Ascending aorta (tissue), 2 donors: ENCODE measurements at regions not wholly inside any gene's neighbourhood (a gene's known extent, or its start where the extent isn't known, plus 50 kb on each side); places are given as distances from the start of the nearest gene placed in this dataset.

Source experiments
- DNase-seq, 2 donors: peaks; one replicate each; pipeline ENCODE4 v3.0.0-alpha.2; 2019; ENCODE audit warnings: low spot score in 2 of 2
- H3K27ac ChIP-seq, 2 donors: fragments of 200-600 bp; sonication (generic); one replicate each; pipeline ENCODE4 v1.5.1; 2016 to 2017; ENCODE audit warnings: mild to moderate bottlenecking in 1 of 2
- H3K27me3 ChIP-seq: fragments of 200-600 bp; sonication (generic); one replicate; pipeline ENCODE4 v1.5.1; 2017
- H3K36me3 ChIP-seq, 2 donors: fragments of 200-600 bp; sonication (generic); one replicate each; pipeline ENCODE4 v1.5.1; 2016
- H3K4me1 ChIP-seq, 2 donors: fragments of 200-600 bp; sonication (generic); one replicate each; pipeline ENCODE4 v1.5.1; 2016 to 2017; ENCODE audit warnings: mild to moderate bottlenecking in 1 of 2
- H3K4me3 ChIP-seq, 2 donors: fragments of 200-600 bp; sonication (generic); one replicate each; pipeline ENCODE4 v1.5.1; 2016 to 2017; ENCODE audit warnings: mild to moderate bottlenecking in 1 of 2
- H3K9me3 ChIP-seq, 2 donors: fragments of 200-600 bp; sonication (generic); one replicate each; pipeline ENCODE4 v1.5.1; 2016
- CTCF ChIP-seq, 3 experiments: fragments of 200-600 bp in 2 of 3; fragments of 450-650 bp in 1 of 3; sonication (generic) in 2 of 3; IDR thresholded peaks; one replicate each; pipeline ENCODE4 v1.5.1; 2016 to 2019; ENCODE audit warnings: antibody characterized with exemption in 3 of 3, mild to moderate bottlenecking in 1 of 3, moderate library complexity in 1 of 3
- intact Hi-C: fragments of 100-400 bp; cut with DNase I; formaldehyde crosslinking; loops from one replicate; pipeline ENCODE4 v1.15.1; 2023

GRCh38 chr10:107847620-107848019, 683.1 kb upstream of the SORCS1 start:
- no peak for DNase-seq
- Histone ChIP-seq H3K4me1 (no peaks in the 10 kb centered on the region), H3K9me3 (no peaks in the 10 kb centered on the region), H3K36me3 (no peaks in the 10 kb centered on the region), H3K27me3 (no peaks in the 10 kb centered on the region), H3K27ac (no peak overlapping the region), H3K4me3 (no peak overlapping the region)
- no peak for TF ChIP-seq CTCF (IDR thresholded peaks at IDR 0.05)
- intact Hi-C loops, result no loop called here

DNA sequence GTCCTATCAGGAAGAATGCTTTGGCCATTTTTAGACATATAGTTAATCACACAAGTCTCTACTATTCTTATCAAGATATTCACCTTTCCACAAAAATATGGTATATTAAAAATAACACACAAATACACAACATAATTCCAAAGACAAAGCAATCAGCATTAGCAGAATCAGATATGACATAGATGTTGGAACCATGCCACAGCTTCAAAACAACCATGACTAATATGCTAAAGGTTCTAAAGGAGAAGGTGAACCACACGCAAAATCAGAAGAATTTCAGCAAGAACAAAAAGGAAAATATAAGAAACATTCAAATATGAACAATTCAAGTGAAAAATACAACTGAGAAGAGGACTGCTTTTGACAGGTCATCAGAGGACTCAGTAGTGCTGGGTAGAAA, 670.2 kb upstream of the SORCS1 start:
- no peak for DNase-seq
- intact Hi-C loops, result no loop called here
- H3K27me3 ChIP-seq, result no peaks in the 10 kb centered on the region
- H3K27ac ChIP-seq, result no peak overlapping the region
- H3K4me1 ChIP-seq, result no peaks in the 10 kb centered on the region
- TF ChIP-seq CTCF (IDR thresholded peaks at IDR 0.05), result no peak
- no peaks in the 10 kb centered on the region for H3K36me3 ChIP-seq
- H3K9me3 ChIP-seq, result no peaks in the 10 kb centered on the region
- no peak overlapping the region for H3K4me3 ChIP-seq

- no peak for TF ChIP-seq CTCF (IDR thresholded peaks at IDR 0.05)
- DNase-seq, result no peak
- H3K4me1 ChIP-seq, result no peaks in the 10 kb centered on the region
- H3K27me3 ChIP-seq, result no peaks in the 10 kb centered on the region
- no peak overlapping the region for H3K27ac ChIP-seq
- no peaks in the 10 kb centered on the region for H3K9me3 ChIP-seq
- no peak overlapping the region for H3K4me3 ChIP-seq
- H3K36me3 ChIP-seq, result no peaks in the 10 kb centered on the region
- intact Hi-C loops, result no loop called here
These were observed 667.3 kb upstream of the SORCS1 start for GRCh38 chr10:107831772-107832171.

DNA sequence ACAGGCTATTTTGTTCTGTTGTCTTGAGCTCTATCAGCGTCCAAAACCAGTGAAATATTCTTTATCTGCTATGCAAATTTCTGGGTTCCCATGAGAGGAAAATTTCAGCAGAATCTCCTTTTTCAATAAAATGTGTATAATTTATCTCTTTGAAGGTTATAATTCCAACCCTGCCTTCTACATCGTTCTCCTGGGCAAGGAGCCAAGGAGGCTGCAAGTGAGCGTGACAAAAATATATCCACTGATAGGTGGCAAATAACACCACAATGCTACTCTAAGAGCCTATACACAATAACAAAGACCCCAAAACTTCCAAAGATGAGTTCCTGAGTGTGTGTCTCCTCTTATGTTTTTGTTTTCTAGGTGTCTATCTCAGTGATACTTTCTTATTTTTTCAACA, 664.7 kb upstream of the SORCS1 start:
- H3K4me1 ChIP-seq, result no peaks in the 10 kb centered on the region
- no peak for TF ChIP-seq CTCF (IDR thresholded peaks at IDR 0.05)
- no peaks in the 10 kb centered on the region for H3K9me3 ChIP-seq
- no peak for DNase-seq
- H3K27me3 ChIP-seq, result no peaks in the 10 kb centered on the region
- H3K36me3 ChIP-seq, result no peaks in the 10 kb centered on the region
- intact Hi-C loops, result no loop called here
- no peak overlapping the region for H3K4me3 ChIP-seq
- H3K27ac ChIP-seq, result no peak overlapping the region

GRCh38 chr10:107826171-107826570, 661.7 kb upstream of the SORCS1 start:
- no peak for DNase-seq
- Histone ChIP-seq H3K27me3 (no peaks in the 10 kb centered on the region), H3K4me3 (no peak overlapping the region), H3K4me1 (no peaks in the 10 kb centered on the region), H3K36me3 (no peaks in the 10 kb centered on the region), H3K27ac (no peak overlapping the region), H3K9me3 (no peaks in the 10 kb centered on the region)
- intact Hi-C loops, result no loop called here
- no peak for TF ChIP-seq CTCF (IDR thresholded peaks at IDR 0.05)

DNA sequence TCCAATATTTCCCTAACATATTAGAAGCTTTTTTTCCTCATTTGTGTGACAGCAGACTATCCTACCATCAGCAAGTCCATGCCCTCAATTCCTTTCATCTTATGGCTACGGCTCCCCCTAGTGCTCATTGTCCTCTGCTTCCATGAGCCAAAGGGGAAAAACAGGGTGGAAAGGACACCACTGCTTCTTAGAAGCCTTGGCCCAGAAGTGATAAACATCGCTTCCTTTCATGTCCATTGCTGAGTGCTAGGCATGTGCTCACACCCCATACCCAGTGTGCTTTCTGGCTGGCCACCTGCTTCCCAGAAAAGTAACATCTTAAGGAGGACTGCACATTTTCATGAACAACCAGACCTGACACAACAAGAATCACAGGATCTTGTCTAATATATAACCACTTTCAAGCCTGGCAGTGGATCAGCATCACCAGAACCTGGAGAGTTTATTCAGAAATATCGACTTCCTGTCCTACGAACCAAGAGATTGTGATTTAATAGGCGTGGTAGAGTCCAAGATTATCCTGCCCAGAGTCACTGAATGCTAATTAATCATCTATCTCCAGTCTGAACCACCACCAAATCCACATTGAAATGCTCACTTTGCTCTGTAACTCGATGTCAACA, 650.5 kb upstream of the SORCS1 start:
- Histone ChIP-seq H3K4me3 (no peak overlapping the region), H3K27ac (no peak overlapping the region), H3K4me1 (no peaks in the 10 kb centered on the region), H3K9me3 (no peaks in the 10 kb centered on the region), H3K27me3 (no peaks in the 10 kb centered on the region), H3K36me3 (no peaks in the 10 kb centered on the region)
- intact Hi-C loops, result no loop called here
- DNase-seq, result no peak
- TF ChIP-seq CTCF (IDR thresholded peaks at IDR 0.05), result peak in 1 of 3 experiments; percentile 8
